ENCODE measurements at regions not wholly inside any gene's neighbourhood (a gene's known extent, or its start where the extent isn't known, plus 50 kb on each side); places are given as distances from the start of the nearest gene placed in this dataset.

- intact Hi-C loops (cut with DNase I), result no loop called here
- no peaks in the 10 kb centered on the region for H3K27me3 ChIP-seq
- DNase-seq, result peak; percentile 16 to 37
- TF ChIP-seq POLR2A (IDR thresholded peaks at IDR 0.05) (no peak), CTCF (IDR thresholded peaks at IDR 0.05) (peak in 1 of 6 experiments; percentile 10)
- no peaks in the 10 kb centered on the region for H3K4me1 ChIP-seq
- no peaks in the 10 kb centered on the region for H3K36me3 ChIP-seq
- no peaks in the 10 kb centered on the region for H3K9me3 ChIP-seq
- 56 to 70% methylated on average over 14 to 16 of the region's 16 CpGs for WGBS, 2 donors
- no peak overlapping the region for H3K4me3 ChIP-seq (replicated peaks in 1 of 3)
- H3K27ac ChIP-seq, result no peak overlapping the region
Measured at GRCh38 chr22:26763633-26764361, 106.4 kb downstream of the MIAT start.

- H3K4me1 ChIP-seq, result no peaks in the 10 kb centered on the region
- H3K9me3 ChIP-seq, result no peaks in the 10 kb centered on the region
- DNase-seq, result no peak
- TF ChIP-seq CTCF (IDR thresholded peaks at IDR 0.05), result no peak
- TF ChIP-seq POLR2A (IDR thresholded peaks at IDR 0.05), result no peak
- no peaks in the 10 kb centered on the region for H3K27me3 ChIP-seq
- no peaks in the 10 kb centered on the region for H3K36me3 ChIP-seq
- H3K27ac ChIP-seq, result no peak overlapping the region
- intact Hi-C loops (cut with DNase I), result no loop called here
- no peak overlapping the region for H3K4me3 ChIP-seq (replicated peaks in 1 of 3)
- WGBS, 2 donors, result 94 to 96% methylated on average over 19 of the region's 19 CpGs
Measured at GRCh38 chr22:26766510-26767350, 109.3 kb downstream of the MIAT start.

DNA sequence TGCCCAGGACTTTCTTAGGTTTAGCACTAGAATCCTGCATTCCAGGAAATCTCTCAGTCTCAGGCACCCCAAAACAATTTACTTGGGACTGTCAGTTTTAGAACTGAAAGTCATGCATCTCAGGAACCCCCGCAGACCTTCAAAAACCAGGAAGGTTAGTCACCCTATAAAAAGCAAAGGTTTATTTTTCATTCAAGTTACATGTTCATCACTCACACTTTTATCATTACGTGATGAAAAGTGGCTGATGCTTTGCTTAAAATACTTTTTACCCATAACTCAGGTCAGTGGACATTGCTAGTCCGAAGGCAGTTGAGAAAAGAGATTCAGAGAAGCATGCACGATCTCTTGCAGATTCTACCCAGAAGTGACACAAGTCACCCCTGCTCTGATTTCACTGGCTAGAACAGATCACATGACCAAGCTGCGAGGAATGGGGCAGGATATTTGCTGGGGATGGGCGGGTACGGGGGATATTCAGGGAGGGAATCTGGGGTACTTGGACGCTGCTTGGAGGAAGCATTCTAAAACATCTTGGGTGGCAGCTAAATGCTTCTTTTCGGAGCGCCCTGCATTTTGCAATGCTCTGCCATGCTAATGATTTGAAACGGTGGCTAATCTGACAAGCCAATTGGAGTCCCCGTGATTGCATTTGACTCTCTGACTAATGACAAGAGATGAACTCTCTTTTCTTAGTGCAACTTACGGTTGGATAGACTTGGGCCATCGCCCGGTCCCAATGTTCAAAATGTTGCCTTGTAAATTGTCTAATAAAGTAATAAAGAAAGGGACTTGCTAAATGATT, 110.2 kb downstream of the MIAT start:
- WGBS, 2 donors, result 91 to 92% methylated on average over 15 of the region's 15 CpGs
- H3K27me3 ChIP-seq, result no peaks in the 10 kb centered on the region
- no peak overlapping the region for H3K4me3 ChIP-seq (replicated peaks in 1 of 3)
- H3K36me3 ChIP-seq, result no peaks in the 10 kb centered on the region
- H3K4me1 ChIP-seq, result no peaks in the 10 kb centered on the region
- H3K27ac ChIP-seq, result no peak overlapping the region
- no peaks in the 10 kb centered on the region for H3K9me3 ChIP-seq
- TF ChIP-seq CTCF (IDR thresholded peaks at IDR 0.05), result no peak
- TF ChIP-seq POLR2A (IDR thresholded peaks at IDR 0.05), result no peak
- intact Hi-C loops (cut with DNase I), result no loop called here
- DNase-seq, result no peak

GRCh38 chr22:26768156-26768515, 110.7 kb downstream of the MIAT start:
- no peak overlapping the region for H3K27ac ChIP-seq
- no peaks in the 10 kb centered on the region for H3K36me3 ChIP-seq
- H3K27me3 ChIP-seq, result no peaks in the 10 kb centered on the region
- WGBS, 2 donors, result 91 to 92% methylated on average over 9 of the region's 9 CpGs
- H3K4me1 ChIP-seq, result no peaks in the 10 kb centered on the region
- TF ChIP-seq POLR2A (IDR thresholded peaks at IDR 0.05) (no peak), CTCF (IDR thresholded peaks at IDR 0.05) (no peak)
- no peaks in the 10 kb centered on the region for H3K9me3 ChIP-seq
- intact Hi-C loops (cut with DNase I), result no loop called here
- no peak overlapping the region for H3K4me3 ChIP-seq (replicated peaks in 1 of 3)
- DNase-seq, result no peak
